ENCODE measurements at regions not wholly inside any gene's neighbourhood (a gene's known extent, or its start where the extent isn't known, plus 50 kb on each side); places are given as distances from the start of the nearest gene placed in this dataset.
"Not testable (repeated sequence)": the region's sequence is repeated elsewhere in the genome, so short reads cannot be mapped to it uniquely, and the experiment has no call there.

DNA sequence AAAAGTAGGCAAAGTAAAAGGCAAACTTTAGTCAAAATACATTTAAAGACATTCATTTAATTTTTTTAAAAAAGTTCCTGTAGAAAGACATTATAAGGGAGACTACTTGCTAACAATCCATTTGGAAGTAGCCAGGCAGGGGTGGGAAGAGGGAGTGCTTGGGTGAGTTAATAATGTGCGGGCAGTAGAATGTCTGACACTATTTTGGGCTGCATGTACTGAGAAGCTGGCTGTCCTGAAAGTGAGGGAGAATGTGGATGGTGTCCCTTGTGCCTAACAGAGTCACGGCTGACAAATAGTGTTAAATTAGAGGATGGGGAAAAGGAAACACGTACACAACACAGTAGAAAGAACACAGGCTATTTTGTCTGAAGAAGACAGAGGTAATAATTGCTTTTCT lies 142.5 kb downstream of the LCA5 start:
- DNase-seq (ENCODE audit: low spot score) (no peak), FAIRE-seq (no peak)

DNA sequence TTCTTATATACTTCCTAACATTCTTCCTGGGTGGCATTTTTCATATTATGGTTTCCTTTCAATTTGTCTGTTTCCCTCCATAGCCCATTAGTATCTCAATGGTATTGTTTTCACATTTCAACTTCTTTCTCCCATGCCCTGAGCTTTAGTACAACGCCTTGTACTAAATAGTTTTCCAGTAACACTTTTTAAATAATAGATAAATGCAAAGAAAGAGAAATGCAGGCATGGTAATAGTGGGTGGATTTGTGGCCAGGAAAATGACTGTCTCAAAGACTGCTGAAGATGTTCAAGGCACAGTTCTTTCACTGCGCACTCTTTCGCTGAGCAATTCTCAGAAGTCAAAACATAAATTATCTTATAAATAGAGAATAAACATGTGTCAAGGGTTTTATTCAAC lies 145.1 kb downstream of the LCA5 start:
- DNase-seq (ENCODE audit: low spot score): no peak
- FAIRE-seq: no peak

DNA sequence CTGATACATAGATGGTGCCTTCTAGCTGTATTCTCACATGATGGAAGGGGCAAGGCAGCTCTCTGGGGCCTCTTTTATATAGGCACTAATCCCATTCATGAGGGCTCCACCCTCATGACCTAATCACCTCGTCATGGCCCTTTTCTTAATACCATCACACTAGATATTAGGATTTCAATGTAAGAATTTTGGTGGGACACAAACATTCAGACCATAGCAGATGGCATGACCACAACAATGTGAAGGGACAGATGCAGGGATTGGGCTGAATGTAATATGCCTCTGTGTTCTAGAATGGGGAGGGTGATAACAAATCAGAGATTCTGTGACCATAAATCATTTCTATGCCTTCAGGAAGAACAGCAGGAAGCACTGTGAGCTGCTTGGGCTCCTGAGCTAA lies 145.8 kb downstream of the LCA5 start:
- FAIRE-seq (no peak), DNase-seq (ENCODE audit: low spot score) (no peak)

DNA sequence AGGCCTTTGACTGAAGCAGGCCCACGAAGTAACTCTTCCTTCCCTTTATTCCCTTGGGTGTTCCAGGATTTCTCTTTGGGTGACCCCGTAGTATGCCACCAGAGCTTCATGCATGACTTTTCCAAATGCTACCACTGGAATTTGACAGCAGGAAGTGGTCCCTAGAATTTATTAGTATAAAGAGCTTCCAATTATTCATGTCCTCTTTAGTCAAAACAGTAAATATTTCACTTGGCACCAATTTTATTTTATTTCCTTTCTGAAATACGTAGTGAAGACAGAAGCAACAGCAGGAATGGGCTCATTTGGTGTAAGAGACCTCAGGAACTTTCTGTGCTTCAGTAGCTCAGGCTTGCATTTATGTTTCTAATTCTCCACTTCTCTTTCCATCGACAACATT lies 151.3 kb downstream of the LCA5 start:
- DNase-seq (ENCODE audit: low spot score): no peak
- no peak for FAIRE-seq

DNA sequence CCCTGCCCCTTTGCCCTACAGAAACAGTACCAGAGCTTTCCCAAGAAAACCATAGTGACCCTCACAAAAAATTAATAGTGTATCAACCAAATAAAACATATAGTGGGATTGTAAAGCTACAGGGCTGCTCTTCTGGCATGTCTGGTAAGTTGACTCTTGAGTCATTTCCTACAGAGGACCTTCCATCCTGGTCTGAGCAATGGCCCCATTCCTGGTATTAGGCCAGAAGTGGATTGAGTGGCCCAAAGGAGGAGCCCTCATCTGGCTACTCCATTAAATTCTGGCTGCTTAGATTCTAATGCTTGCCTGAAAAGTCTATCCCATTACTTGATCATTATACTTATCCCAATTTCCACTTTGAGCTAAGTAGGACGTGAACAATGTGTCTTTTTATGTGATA lies 150.9 kb upstream of the HMGN3 start:
- DNase-seq (ENCODE audit: low spot score) (no peak), FAIRE-seq (no peak)

DNA sequence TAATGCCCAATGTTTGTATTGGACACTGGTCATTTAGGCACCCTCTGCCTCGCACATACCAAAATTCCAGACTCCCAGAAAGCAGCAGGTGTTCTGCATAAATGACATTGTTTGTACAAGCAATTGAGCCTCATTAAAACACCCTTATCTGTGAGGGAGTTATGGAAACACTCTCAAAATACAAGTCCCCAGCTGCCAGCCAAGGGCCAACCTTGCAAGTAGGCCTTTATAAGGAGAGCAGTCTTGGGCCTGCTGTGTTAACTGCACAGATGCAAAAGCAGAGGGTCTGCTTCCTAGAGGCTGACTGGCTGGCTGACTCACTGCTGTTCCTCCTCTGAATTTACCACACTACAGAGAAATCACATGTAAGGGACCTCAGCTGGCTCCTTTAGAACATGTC lies 150.4 kb upstream of the HMGN3 start:
- DNase-seq (ENCODE audit: low spot score) (no peak), FAIRE-seq (no peak)

DNA sequence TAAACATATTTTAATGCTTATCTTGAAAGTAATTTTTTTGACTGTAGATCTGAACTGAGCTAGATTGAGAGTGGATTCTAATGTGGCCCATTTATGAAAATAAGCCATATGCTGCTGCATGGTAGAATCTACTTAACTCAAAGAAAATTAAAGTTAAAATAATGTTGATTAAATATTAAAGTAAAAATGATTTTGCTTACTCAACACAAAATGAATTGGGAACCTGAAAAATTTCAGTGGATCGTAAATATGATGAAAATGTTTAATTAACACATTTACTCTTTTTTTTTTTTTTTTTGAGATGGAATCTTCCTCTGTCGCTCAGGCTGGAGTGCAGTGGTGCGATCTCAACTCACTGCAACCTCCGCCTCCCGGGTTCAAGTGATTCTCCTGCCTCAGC lies 144.5 kb upstream of the HMGN3 start:
- DNase-seq (ENCODE audit: low spot score) (no peak), FAIRE-seq (no peak)

DNA sequence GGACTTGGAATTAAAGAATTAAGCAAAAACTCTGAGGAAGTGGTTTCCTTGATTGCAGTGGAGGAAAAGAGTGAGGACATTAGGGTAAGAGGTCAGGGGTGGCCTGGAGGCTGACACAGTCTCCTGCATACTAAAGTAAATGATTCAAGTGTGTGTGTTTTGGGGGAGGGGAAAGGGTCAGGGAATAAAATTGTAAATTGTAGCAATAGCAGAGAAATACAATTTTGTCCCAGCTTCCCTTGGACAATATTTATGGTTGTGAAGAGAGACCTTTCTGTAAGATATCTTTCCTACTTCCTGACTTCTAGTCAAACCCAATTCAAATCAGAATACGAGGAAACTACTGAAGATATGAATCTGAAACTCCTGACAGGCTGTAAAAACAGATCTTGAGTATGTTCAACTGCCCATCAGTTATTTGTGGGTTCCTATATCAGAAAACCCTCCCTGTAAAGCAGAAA lies 143.4 kb upstream of the HMGN3 start:
- FAIRE-seq: no peak
- no peak for DNase-seq (ENCODE audit: low spot score)

DNA sequence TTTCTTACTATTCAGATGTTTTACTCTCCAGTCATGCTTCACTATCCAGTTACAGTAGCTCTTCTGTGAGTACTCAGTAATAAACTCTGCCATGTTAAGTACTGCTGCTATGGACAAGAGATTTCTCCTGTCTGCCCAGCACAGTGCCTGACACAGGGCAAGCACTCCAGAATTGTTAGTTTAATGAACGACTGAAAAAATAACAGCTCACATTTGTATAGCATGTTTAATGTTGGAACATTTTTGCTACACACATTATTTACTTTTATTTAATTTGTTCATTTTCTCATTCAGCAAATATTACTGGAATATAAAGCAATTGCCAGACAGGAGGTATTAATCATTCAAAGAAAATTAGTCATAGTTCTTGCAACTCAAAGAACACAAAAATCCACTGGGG lies 142.6 kb upstream of the HMGN3 start:
- FAIRE-seq: no peak
- no peak for DNase-seq (ENCODE audit: low spot score)

DNA sequence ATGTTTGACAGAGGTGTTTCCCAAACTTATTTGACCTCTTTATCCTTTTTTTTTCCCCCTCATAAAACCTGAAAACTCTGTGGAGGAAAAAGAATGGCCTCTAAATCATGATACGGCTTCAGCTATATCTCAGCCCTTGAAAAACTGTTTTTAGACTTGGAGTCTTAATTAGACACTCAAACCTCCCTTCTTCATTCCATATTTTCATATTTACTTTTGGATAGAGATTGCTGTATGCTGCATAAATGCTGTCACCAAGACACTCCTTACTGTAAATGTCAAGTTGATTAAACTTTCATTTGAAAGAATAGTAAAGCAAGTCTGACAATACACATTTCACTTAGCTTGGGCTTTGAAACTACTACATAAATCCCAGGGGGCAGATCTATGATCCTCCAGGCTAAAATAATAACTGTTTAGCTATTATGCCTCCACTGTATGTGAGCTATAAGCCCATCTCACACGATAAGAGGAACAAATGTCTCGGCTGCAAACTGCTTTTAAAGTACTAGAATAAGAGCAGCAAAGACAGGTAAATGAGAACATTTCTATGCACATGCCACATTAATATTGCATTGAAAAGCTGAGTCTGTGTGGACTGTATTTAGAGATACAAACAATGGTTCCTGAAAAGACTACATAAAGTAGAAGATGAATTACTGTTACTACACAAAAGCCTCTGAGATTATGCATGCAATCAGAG lies 141.3 kb upstream of the HMGN3 start:
- FAIRE-seq: no peak

DNA sequence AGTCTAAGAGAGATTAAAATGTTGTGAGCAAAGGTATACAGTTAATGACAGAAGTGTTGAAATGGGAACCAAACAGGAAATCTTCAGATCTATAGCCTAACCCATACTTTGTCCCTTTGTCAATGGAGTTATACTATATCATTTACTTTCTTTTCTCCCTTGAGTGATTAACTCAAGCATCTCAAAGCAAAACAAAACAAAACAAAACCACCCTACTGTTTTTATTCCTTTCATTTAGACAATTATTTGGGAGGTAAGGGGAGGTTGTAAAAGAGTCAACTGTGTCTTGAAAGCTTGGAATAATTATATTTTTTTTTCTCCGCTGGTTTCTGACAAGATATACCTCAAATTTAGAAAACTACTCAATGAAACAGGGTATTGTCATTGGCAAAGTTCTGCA lies 139.8 kb upstream of the HMGN3 start:
- FAIRE-seq: no peak

More for the DNA sequence above, 141.3 kb upstream of the HMGN3 start:
- DNase-seq (ENCODE audit: low spot score): no peak

DNA sequence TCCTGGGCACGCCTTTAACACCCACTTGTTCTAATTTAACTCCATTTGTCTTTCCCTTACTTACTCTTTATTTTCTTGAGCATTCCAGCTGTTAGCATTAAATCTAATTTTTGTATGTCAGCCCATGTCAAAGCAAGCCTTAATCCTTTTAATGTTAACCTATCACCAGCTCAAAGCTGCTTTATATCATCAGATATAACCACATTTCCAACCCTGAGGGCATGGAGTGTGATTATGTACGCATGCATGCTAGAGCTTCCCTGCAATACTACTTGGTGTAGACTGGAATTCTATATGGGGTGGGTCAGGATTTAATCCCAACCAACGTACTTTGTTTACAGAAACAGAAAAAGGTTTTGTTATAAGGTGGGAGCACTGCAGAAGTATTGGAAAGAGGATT lies 139.4 kb upstream of the HMGN3 start:
- FAIRE-seq (no peak), DNase-seq (ENCODE audit: low spot score) (no peak)

More for the DNA sequence above, 139.8 kb upstream of the HMGN3 start:
- no peak for DNase-seq (ENCODE audit: low spot score)

DNA sequence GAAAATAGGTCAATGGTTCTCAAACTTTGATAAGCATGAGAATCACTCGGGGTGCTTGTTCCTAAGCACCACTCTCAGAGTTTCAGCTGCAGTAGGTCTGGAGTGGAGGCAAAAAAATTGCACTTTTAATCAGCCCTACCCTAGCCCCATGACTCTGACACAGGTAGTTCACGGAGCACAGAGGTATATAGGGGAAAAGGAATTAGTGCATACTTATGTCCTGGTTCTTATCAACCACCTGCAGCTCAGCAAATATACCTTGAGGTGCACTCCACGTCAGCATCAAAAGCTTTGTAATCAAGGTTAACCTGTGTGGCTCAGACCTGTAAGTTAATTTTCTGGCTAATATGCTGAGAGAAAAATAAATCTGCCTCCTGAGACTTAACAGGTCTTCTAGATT lies 138.8 kb upstream of the HMGN3 start:
- no peak for FAIRE-seq

DNA sequence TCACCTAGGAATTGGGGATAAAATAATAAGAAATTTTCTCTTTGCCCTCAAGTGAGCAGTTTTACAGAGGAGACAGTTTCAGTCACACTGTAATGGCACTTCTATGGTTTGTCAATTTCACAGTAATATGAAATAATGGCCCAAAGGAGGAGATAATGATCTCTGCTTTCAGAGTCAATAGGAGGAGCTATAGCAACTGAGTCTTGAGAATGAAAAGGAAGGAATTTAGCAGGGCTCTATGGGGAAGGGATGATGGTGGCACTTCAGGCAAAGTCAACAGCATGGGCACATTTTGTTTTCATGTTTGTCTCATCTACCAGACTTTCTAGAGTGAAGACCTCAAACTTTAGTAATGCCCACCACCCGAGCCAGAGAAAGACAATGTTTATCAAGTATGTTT lies 138.3 kb upstream of the HMGN3 start:
- FAIRE-seq (no peak), DNase-seq (ENCODE audit: low spot score) (no peak)

More for the DNA sequence above, 138.8 kb upstream of the HMGN3 start:
- DNase-seq (ENCODE audit: low spot score): no peak

DNA sequence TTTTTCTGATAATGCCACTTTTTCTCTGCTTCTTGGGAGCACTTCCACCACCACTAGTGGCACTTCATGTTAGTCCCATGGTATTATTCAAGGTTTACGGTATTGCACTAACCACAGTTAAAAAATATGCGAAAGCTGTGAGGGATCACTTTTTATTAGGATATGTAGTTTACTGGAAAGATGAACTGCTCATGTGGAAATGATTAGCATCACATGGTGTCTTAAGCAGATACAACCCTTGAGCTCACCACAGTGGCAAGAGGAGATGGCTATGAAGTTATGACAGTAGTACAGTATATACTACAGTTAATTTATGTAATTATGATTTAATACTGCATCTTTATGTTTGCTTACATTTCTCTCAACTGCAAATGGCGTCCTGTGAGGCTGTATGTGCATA lies 134.5 kb upstream of the HMGN3 start:
- DNase-seq (ENCODE audit: low spot score) (no peak), FAIRE-seq (no peak)

DNA sequence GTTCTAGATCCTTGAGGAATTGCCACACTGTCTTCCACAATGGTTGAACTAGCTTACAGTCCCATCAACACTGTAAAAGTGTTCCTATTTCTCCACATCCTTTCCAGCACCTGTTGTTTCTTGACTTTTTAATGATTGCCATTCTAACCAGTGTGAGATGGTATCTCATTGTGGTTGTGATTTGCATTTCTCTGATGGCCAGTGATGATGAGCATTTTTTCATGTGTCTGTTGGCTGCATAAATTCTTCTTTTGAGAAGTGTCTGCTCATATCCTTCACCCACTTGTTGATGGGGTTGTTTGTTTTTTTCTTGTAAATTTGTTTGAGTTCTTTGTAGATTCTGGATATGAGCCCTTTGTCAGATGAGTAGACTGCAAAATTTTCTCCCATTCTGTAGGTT lies 129.0 kb upstream of the HMGN3 start:
- not testable (repeated sequence) for DNase-seq (ENCODE audit: low spot score); FAIRE-seq

DNA sequence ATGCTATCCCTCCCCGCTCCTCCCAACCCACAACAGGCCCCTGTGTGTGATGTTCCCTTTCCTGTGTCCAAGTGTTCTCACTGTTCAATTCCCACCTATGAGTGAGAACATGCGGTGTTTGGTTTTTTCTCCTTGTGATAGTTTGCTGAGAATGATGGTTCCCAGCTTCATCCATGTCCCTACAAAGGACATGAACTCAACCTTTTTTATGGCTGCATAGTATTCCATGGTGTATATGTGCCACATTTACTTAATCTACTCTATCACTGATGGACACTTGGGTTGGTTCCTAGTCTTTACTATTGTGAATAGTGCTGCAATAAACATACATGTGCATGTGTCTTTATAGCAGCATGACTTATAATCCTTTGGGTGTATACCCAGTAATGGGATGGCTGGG lies 126.6 kb upstream of the HMGN3 start:
- not testable (repeated sequence) for DNase-seq (ENCODE audit: low spot score); FAIRE-seq

DNA sequence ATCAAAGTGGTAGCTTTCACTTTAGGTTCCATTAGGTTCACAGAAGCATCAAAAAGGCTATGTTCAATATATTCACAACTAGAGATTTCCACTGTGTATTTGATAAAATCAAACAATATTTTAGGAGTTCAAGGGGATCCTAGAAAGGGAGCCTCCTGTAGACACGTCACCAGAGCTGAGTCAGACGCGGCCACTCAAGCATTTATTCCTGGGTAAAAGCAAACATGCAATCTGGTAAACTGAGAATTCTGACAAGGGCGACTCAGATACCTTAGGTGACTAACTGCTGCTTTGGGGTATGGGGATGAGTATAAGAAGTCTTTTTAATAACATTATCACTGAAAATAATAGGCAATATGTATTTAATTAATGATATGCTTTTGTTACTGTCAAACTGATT lies 118.7 kb upstream of the HMGN3 start:
- no peak for DNase-seq (ENCODE audit: low spot score)
- no peak for FAIRE-seq

DNA sequence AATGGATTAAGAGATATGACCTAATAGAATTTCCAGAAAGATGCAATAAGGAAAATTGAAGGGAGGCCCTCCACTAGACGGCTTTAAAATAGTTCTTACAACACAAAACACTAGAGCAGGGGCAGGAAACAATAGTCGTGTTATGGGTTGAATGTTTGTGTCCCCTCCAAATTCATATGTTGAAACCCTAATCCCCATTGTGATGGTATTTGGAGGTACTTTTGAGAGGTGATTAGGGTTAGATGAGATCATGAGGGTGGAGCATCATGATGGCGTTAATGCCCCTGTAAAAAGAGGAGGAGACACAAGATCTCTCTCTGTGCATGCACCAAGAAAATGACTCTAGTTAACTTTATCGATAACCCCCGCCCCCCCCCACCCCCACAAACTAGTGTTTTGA lies 104.0 kb upstream of the HMGN3 start:
- DNase-seq (ENCODE audit: low spot score) (no peak), FAIRE-seq (no peak)

DNA sequence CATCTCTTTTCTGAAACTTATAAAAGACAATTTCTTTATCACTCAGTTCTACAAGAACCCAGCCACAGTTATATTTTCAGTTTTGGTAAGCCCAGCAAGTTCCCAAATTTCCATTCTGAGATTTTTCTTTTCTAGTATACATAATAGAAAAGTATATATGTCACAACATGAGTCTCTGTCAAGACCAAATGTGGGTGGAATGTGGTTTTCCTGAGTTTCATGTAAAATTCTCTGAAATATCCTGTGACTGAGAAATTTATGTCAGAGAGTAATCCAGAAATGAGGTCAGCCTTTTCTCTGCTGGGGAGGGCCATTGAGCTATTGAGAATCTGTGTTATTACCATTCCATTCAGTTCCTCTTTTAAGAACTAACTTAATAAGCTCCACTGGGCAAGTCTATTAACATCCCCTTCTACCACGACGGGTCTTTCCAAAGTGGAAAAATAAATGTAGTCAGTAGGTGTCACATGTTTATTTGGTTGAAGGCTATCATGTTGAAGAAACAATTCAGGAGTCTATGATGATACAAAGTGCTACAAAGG lies 100.7 kb upstream of the HMGN3 start:
- DNase-seq (ENCODE audit: low spot score) (no peak), FAIRE-seq (no peak)

DNA sequence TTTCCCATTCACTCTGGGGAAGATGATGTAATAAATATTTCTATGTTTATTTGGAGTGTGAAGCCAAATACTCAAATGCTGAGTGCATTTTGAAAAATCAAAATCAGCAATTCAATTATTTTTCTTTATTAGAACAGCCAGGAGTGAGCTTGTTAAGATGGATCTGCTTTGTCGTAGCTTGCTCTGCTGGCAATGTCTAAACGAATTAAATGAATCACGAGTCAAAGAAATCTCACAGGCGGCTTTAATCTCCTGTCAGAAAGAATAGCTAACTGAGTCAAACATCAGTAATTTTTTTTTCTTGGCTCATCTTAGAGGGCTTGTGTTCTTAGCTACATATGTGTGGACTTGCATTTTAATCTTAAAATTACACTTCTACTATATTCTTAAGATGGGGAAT lies 100.2 kb upstream of the HMGN3 start:
- FAIRE-seq: no peak
- no peak for DNase-seq (ENCODE audit: low spot score)

DNA sequence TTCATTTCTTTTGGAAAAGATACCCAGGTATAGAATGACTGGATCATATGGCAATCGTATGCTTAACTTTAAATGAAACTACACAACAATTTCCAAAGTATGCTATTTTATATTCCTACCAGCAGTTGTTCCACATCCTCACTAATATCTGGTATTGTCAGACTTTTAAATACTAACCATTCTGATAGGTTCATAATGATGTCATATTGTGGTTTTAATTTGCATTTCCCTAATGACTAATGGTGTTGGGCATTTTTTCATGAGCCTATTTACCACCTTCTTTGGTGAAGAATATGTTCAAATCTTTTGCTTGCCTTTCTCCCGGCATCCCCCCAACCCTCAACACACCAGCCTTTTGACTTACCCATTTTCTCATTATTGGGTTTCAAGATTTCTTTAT lies 96.2 kb upstream of the HMGN3 start:
- no peak for FAIRE-seq
- no peak for DNase-seq (ENCODE audit: low spot score)

DNA sequence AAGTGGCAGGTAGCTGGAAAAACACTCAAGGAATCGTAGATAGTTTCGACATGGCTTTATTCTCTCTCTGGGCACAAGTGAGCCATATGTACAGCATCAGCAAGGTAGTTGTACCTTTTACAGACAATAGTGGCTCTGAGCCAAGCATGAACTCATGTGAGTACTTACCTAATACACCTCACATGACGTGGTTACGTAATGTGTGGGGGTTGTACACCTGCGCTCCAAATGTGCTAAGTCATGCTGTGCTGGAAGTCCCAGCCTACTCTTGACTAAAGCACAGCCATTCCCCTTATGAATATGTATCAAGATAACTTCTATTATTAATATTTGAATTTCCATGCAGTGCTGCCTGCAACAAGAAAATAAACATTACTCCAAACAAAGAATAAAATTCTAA lies 78.8 kb upstream of the HMGN3 start:
- FAIRE-seq: no peak
- DNase-seq (ENCODE audit: low spot score): peak; percentile 8
